ENCODE measurements at regions not wholly inside any gene's neighbourhood (a gene's known extent, or its start where the extent isn't known, plus 50 kb on each side); places are given as distances from the start of the nearest gene placed in this dataset.

DNA sequence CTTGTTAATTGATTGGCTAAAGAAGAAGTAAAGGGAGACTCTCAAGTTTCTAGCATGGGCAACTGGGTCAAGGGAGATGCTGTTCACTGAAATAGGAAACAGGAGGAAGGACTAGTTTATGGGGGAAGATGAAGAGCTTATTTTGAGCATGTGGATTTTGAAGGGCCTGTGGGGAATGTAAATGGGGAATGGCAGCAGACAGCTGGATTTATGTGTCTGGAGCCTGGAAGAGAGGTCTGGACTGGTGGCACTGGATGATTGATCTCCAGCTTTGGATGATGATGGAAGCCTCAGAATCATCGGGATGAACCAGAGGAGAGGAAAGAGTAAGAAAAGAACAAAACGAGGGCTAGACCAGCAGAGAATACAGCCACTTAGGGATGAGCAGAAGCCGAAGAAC, 54.9 kb upstream of the ENAH start:
- no TSS peak for BruUV-seq (replicated peaks)
- no peak overlapping the region for H3K27ac ChIP-seq (ENCODE audit: control insufficient read depth, insufficient read depth)
- H3K27me3 ChIP-seq (replicated peaks in 1 of 2; ENCODE audit: control insufficient read depth in 2 of 2, insufficient read depth in 2 of 2, low read length in 1 of 2) = no peaks in the 10 kb centered on the region; a peak in 1 of 4 replicates
- FAIRE-seq (no peak), ATAC-seq (no peak), DNase-seq (ENCODE audit: low read depth, low spot score) (no peak)
- no peaks in the 10 kb centered on the region for H4K20me1 ChIP-seq (ENCODE audit: control insufficient read depth, insufficient read depth)
- H3K4me3 ChIP-seq = no peak overlapping the region
- TF ChIP-seq ATF3 (IDR thresholded peaks at IDR 0.05; ENCODE audit: borderline replicate concordance, extremely low read depth, low read depth, low read length) (no peak), POLR2A (IDR thresholded peaks at IDR 0.05; ENCODE audit: low read depth, low read length) (no peak), EP300 (IDR thresholded peaks at IDR 0.05; ENCODE audit: borderline replicate concordance in 1 of 2, control insufficient read depth in 1 of 2, low read depth in 2 of 2, low read length in 2 of 2) (no peak), ZNF24 (IDR thresholded peaks at IDR 0.05) (no peak)
- H3K4me2 ChIP-seq (ENCODE audit: control insufficient read depth, insufficient read depth) = no peak overlapping the region
- H3K9ac ChIP-seq (ENCODE audit: control insufficient read depth, insufficient read depth, low read length) = no peak overlapping the region
- ChIA-PET RAD21 (ENCODE audit: unreplicated experiment) (no interaction called here), POLR2A (no interaction called here), CTCF (interaction anchor here (0.6 kb wide), 1 partner anchor 285 kb away, joined by 3 read pairs; no protein-coding TSS in a partner anchor), SMC1A (ENCODE audit: uncharacterized antibody, unreplicated experiment) (no interaction called here)
- no peaks in the 10 kb centered on the region for H3K4me1 ChIP-seq (ENCODE audit: control insufficient read depth, insufficient read depth, low read length)
- no peak overlapping the region for H2AFZ ChIP-seq (ENCODE audit: control insufficient read depth, low read depth, low read length)
- H3K36me3 ChIP-seq (ENCODE audit: control insufficient read depth in 2 of 2, insufficient read depth in 2 of 2, low read length in 1 of 2) = no peaks in the 10 kb centered on the region
- intact Hi-C loops (cut with micrococcal nuclease; ENCODE audit: unreplicated experiment) (no loop called here), in situ Hi-C loops (cut with MboI) (no loop called here)
- H3K79me2 ChIP-seq (ENCODE audit: control insufficient read depth, insufficient read depth, low read length) = no peaks in the 10 kb centered on the region
- WGBS (ENCODE audit: insufficient coverage, insufficient replicate concordance, low lambda C conversion rate, missing lambda C conversion rate) = 22% methylated on average over 3 of the region's 3 CpGs
- H3K9me3 ChIP-seq (replicated peaks; ENCODE audit: control insufficient read depth, insufficient read depth, low read length) = no peaks in the 10 kb centered on the region

- no peak overlapping the region for H3K4me2 ChIP-seq (ENCODE audit: control insufficient read depth, insufficient read depth)
- H2AFZ ChIP-seq (ENCODE audit: control insufficient read depth, low read depth, low read length) = no peak overlapping the region
- ChIA-PET CTCF (no interaction called here), SMC1A (ENCODE audit: uncharacterized antibody, unreplicated experiment) (no interaction called here), POLR2A (no interaction called here), RAD21 (ENCODE audit: unreplicated experiment) (no interaction called here)
- intact Hi-C loops (cut with micrococcal nuclease; ENCODE audit: unreplicated experiment) (no loop called here), in situ Hi-C loops (cut with MboI) (no loop called here)
- H3K9me3 ChIP-seq (replicated peaks; ENCODE audit: control insufficient read depth, insufficient read depth, low read length) = no peaks in the 10 kb centered on the region
- H3K9ac ChIP-seq (ENCODE audit: control insufficient read depth, insufficient read depth, low read length) = no peak overlapping the region
- H4K20me1 ChIP-seq (ENCODE audit: control insufficient read depth, insufficient read depth) = no peaks in the 10 kb centered on the region
- no peaks in the 10 kb centered on the region for H3K36me3 ChIP-seq (ENCODE audit: control insufficient read depth in 2 of 2, insufficient read depth in 2 of 2, low read length in 1 of 2)
- no peaks in the 10 kb centered on the region; a peak in 1 of 4 replicates for H3K27me3 ChIP-seq (replicated peaks in 1 of 2; ENCODE audit: control insufficient read depth in 2 of 2, insufficient read depth in 2 of 2, low read length in 1 of 2)
- no peak for TF ChIP-seq KAT2A (conservative IDR thresholded peaks at IDR 0.05; ENCODE audit: control insufficient read depth, low read depth, low read length)
- no peak for TF ChIP-seq CBX5 (IDR thresholded peaks at IDR 0.05; ENCODE audit: low read depth)
- TF ChIP-seq TCF12 (IDR thresholded peaks at IDR 0.05; ENCODE audit: low read depth, low read length) = no peak
- TF ChIP-seq, protein P1, sequence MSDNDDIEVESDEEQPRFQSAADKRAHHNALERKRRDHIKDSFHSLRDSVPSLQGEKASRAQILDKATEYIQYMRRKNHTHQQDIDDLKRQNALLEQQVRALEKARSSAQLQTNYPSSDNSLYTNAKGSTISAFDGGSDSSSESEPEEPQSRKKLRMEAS (IDR thresholded peaks at IDR 0.05; ENCODE audit: low read depth, low read length) = no peak
- no peak for TF ChIP-seq SMC3 (IDR thresholded peaks at IDR 0.05; ENCODE audit: borderline replicate concordance, low read length)
- no TSS peak for BruUV-seq (replicated peaks)
- 40% methylated on average over 4 of the region's 4 CpGs for WGBS (ENCODE audit: insufficient coverage, insufficient replicate concordance, low lambda C conversion rate, missing lambda C conversion rate)
- H3K4me1 ChIP-seq (ENCODE audit: control insufficient read depth, insufficient read depth, low read length) = no peaks in the 10 kb centered on the region
- DNase-seq (ENCODE audit: low read depth, low spot score) (no peak), ATAC-seq (no peak), FAIRE-seq (no peak)
- H3K4me3 ChIP-seq = no peak overlapping the region
- H3K27ac ChIP-seq (ENCODE audit: control insufficient read depth, insufficient read depth) = no peak overlapping the region
- H3K79me2 ChIP-seq (ENCODE audit: control insufficient read depth, insufficient read depth, low read length) = no peaks in the 10 kb centered on the region
Observed at GRCh38 chr1:225709101-225709500, 56.2 kb upstream of the ENAH start.

Measured in GM12878 (cell line).